Tibial artery (tissue), 4 donors: ENCODE measurements at regions not wholly inside any gene's neighbourhood (a gene's known extent, or its start where the extent isn't known, plus 50 kb on each side); places are given as distances from the start of the nearest gene placed in this dataset.

Source experiments
- DNase-seq, 2 donors: peaks; one replicate each; pipeline ENCODE4 v3.0.0-alpha.2; 2019
- H3K27ac ChIP-seq, 2 donors: fragments of 200-600 bp; sonication (generic) in 1 of 2; 1 replicate in 1 of 2; 2 replicates in 1 of 2; pipeline ENCODE4 v1.5.1; 2018 to 2019; ENCODE audit warnings: mild to moderate bottlenecking in 1 of 2
- H3K27me3 ChIP-seq, 2 donors: fragments of 200-600 bp; sonication (generic) in 1 of 2; one replicate each; pipeline versions ENCODE4 v1.5.1 to v1.6.0; 2016 to 2019
- H3K36me3 ChIP-seq, 3 donors: fragments of 200-600 bp; sonication (generic) in 2 of 3; one replicate each; pipeline ENCODE4 v1.5.1; 2016 to 2019; ENCODE audit warnings: mild to moderate bottlenecking in 2 of 3
- H3K4me1 ChIP-seq, 4 donors: fragments of 200-600 bp; sonication (generic) in 2 of 4; 1 replicate in 3 of 4; 2 replicates in 1 of 4; pipeline ENCODE4 v1.5.1; 2016 to 2019
- H3K4me3 ChIP-seq, 2 donors: fragments of 200-600 bp; sonication (generic) in 1 of 2; 1 replicate in 1 of 2; 2 replicates in 1 of 2; pipeline ENCODE4 v1.5.1; 2018 to 2019; ENCODE audit warnings: mild to moderate bottlenecking in 2 of 2
- H3K9me3 ChIP-seq, 3 donors: fragments of 200-600 bp; sonication (generic) in 1 of 3; one replicate each; pipeline ENCODE4 v1.5.1; 2016 to 2019
- intact Hi-C: fragments of 100-400 bp; cut with DNase I; formaldehyde crosslinking; loops from one replicate; pipeline ENCODE4 v1.15.0; 2023; ENCODE audit warnings: low total_unique reads
- TF ChIP-seq, protein P1 (sequence below), 2 experiments: fragments of 200-600 bp in 1 of 2; fragments of 450-650 bp in 1 of 2; IDR thresholded peaks; one replicate each; pipeline ENCODE4 v1.5.1; 2017 to 2019; ENCODE audit warnings: antibody characterized with exemption in 2 of 2, mild to moderate bottlenecking in 1 of 2, moderate library complexity in 1 of 2

DNA sequence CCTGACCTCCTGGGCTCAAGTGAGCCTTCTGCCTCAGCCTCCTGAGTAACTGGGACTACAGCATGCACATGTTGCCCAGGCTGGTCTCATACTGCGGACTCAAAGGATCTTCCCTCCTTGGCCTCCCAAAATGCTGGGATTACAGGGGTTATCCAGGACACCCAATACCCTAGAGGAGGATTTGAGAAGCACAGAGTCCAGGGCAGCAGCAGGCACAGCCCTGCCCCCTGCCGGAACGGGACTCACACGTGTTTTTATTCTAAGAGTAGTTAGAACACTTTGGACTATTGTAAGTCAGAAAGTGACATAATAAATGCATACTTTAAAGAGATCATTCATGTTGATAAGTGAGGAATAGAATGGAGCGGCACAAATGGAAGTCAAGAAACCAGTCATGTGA lies 80.2 kb downstream of the C6orf118 start:
- no peaks in the 10 kb centered on the region for H3K4me1 ChIP-seq
- no peaks in the 10 kb centered on the region for H3K36me3 ChIP-seq
- H3K9me3 ChIP-seq = no peaks in the 10 kb centered on the region
- no peaks in the 10 kb centered on the region for H3K27me3 ChIP-seq
- intact Hi-C loops = no loop called here
- TF ChIP-seq, protein P1, sequence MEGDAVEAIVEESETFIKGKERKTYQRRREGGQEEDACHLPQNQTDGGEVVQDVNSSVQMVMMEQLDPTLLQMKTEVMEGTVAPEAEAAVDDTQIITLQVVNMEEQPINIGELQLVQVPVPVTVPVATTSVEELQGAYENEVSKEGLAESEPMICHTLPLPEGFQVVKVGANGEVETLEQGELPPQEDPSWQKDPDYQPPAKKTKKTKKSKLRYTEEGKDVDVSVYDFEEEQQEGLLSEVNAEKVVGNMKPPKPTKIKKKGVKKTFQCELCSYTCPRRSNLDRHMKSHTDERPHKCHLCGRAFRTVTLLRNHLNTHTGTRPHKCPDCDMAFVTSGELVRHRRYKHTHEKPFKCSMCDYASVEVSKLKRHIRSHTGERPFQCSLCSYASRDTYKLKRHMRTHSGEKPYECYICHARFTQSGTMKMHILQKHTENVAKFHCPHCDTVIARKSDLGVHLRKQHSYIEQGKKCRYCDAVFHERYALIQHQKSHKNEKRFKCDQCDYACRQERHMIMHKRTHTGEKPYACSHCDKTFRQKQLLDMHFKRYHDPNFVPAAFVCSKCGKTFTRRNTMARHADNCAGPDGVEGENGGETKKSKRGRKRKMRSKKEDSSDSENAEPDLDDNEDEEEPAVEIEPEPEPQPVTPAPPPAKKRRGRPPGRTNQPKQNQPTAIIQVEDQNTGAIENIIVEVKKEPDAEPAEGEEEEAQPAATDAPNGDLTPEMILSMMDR (IDR thresholded peaks at IDR 0.05) = no peak
- H3K4me3 ChIP-seq = no peak overlapping the region
- DNase-seq = no peak
- no peak overlapping the region for H3K27ac ChIP-seq

DNA sequence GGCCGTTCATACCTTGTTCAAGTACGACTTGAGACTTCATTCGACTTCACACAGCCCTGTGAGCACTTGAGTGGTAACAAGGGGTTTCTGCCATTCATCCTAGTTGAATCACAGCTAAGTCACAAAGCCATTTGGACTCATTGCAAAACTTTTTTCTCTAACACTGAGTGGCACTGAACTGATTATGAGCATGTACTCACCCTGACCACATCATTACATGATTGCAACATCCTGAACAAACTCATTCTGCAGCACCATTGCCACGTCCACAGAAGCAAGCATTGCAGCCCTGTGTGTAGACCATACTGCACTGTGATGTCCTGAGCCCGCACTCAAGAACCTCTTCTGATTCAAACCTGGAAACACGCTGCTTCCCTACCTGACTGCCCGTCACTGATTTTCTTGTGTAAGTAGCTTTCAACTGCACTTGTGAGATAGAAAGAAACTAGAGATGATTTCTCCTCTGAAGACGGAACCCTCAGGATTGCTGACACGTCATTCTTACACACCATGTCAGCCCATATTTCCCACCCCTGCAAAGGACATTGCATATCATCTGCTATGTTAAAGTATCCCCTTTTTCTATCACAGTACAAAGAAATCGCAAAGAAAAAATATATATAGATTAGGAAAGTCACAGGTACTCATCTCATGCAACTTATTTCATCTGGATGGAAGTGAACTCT lies 81.6 kb downstream of the C6orf118 start:
- intact Hi-C loops = no loop called here
- Histone ChIP-seq H3K27me3 (no peaks in the 10 kb centered on the region), H3K4me1 (no peaks in the 10 kb centered on the region), H3K9me3 (no peaks in the 10 kb centered on the region), H3K36me3 (no peaks in the 10 kb centered on the region), H3K4me3 (no peak overlapping the region), H3K27ac (no peak overlapping the region)
- no peak for DNase-seq
- TF ChIP-seq, protein P1 (IDR thresholded peaks at IDR 0.05) = no peak

DNA sequence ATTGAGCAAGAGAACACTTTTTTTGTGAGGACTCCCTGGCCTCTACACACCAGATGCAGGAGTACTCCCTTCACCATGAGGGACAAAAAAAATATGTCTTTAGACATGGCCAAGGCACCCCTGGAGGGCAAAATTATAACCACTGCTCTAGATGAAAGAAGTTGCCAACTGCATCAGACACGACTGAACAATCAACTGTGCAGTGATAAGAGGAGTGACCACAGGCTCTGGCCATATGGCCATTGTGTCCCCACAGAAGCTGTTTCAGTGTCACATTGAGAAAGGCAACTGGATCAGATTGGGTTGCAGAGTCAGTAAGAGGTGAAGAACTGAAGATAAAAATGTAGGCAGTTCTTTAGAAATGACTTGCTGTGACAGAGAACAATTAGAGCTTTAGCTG lies 85.7 kb downstream of the C6orf118 start:
- Histone ChIP-seq H3K4me1 (no peaks in the 10 kb centered on the region), H3K4me3 (no peak overlapping the region), H3K9me3 (no peaks in the 10 kb centered on the region), H3K36me3 (no peaks in the 10 kb centered on the region), H3K27ac (no peak overlapping the region), H3K27me3 (no peaks in the 10 kb centered on the region)
- intact Hi-C loops = no loop called here
- DNase-seq = no peak
- TF ChIP-seq, protein P1 (IDR thresholded peaks at IDR 0.05) = no peak

DNA sequence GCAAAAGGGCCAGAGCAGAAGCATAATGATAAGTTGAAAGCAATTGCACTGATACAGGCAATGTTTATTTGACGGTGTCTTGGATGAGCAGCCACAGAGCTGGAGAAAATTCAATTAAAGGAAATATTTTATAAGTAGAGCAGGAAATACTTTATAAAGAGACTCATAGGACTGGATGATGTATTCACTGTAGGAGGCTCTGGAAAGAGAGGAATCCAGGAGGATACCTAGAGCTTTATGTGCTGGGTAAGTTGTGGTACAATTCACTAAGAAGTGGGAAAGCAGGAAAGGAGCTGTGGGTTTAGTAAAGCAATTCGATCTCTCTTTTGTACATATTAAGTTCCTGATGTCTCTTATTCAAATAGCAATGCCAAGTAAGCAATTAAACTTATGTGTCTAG lies 86.3 kb downstream of the C6orf118 start:
- Histone ChIP-seq H3K27me3 (no peaks in the 10 kb centered on the region), H3K36me3 (no peaks in the 10 kb centered on the region), H3K9me3 (no peaks in the 10 kb centered on the region), H3K27ac (no peak overlapping the region), H3K4me1 (no peaks in the 10 kb centered on the region), H3K4me3 (no peak overlapping the region)
- TF ChIP-seq, protein P1 (IDR thresholded peaks at IDR 0.05) = no peak
- intact Hi-C loops = no loop called here
- DNase-seq = no peak

DNA sequence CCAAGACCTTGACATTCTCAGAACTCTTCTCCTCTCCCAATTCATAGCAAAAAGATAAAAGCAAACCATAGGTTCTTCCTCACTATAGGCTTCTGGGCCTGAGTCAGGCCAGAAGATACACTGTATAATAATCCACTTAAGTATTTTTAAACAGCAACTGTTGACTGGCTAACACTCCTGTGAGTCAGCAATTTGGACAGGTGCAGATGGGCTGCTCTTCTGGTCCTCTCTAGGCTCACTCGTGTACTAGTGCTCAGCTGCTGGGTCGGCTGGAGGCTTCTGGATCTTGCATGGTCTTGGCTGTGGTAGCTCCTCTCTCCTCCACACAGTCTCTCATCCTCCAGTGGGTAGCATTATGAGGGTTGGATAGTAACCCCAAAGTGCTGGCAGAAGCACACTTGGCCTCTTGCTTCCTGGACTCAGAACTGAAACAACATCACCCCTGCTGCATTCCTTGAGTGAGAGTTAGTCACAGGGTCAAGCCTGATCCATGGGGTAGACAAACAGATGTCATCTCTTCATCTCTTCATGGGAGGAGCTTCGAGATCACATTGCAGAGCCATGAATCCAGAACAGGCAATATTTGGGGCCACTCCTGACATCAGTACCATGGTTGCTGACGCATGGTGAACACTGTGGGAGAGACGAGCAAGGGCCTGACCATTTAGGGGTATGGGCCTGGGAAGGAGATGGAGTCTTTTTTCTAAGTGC lies 86.9 kb downstream of the C6orf118 start:
- TF ChIP-seq, protein P1 (IDR thresholded peaks at IDR 0.05) = no peak
- no peaks in the 10 kb centered on the region for H3K36me3 ChIP-seq
- no peak for DNase-seq
- H3K9me3 ChIP-seq = no peaks in the 10 kb centered on the region
- no peaks in the 10 kb centered on the region for H3K4me1 ChIP-seq
- H3K4me3 ChIP-seq = no peak overlapping the region
- intact Hi-C loops = no loop called here
- no peak overlapping the region for H3K27ac ChIP-seq
- H3K27me3 ChIP-seq = no peaks in the 10 kb centered on the region
